Activated CD4-positive, alpha-beta T cell treated with anti-CD3 and anti-CD28 coated beads, Interleukin-2, amount 50 U/mL, for 1 hour (primary cell): ENCODE measurements at regions not wholly inside any gene's neighbourhood (a gene's known extent, or its start where the extent isn't known, plus 50 kb on each side); places are given as distances from the start of the nearest gene placed in this dataset.
"Not testable (repeated sequence)": the region's sequence is repeated elsewhere in the genome, so short reads cannot be mapped to it uniquely, and the experiment has no call there.

Source experiments
- DNase-seq: peaks from one replicate; pipeline ENCODE4 v3.0.0-alpha.2; 2020

GRCh38 chr1:219342836-219343235, 169.2 kb downstream of the LYPLAL1 start:
- DNase-seq, result no peak

DNA sequence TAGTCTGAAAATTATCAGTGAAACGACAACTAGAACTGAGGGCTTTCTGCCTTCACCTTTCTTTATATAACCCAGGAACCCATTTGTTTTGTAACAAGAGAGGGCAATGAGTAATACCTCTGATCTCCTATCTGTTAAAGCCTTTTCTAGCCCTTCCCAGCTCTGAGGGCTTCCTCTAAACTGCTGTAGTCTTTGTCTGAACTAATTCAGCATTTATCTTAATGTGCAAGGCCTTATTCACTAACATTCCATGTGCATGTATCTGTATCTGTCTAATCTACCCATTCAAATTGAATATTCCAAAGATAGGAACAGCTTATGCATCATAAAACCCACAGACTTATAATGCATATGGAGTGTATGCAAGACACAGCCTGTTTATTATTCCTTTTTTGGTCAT, 167.1 kb downstream of the LYPLAL1 start:
- no peak for DNase-seq

DNA sequence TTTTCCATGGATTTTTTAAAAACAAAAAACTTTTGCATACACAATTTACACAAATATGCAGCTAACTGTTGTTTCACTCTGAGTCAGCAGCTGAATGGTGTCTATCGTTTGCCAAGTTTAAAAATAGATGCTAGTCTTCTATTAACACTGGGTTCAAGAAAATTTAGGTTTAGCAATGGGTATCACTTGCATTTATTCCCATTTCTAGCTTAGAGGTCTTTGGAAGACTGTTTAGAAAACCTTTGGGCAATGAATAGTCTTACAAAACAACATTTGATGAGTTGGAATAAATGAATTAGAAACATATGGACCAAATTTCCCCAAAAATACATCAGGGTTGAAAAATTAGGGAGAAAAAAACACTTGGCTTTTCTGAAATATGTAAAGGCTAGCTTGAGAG, 165.8 kb downstream of the LYPLAL1 start:
- no peak for DNase-seq

DNA sequence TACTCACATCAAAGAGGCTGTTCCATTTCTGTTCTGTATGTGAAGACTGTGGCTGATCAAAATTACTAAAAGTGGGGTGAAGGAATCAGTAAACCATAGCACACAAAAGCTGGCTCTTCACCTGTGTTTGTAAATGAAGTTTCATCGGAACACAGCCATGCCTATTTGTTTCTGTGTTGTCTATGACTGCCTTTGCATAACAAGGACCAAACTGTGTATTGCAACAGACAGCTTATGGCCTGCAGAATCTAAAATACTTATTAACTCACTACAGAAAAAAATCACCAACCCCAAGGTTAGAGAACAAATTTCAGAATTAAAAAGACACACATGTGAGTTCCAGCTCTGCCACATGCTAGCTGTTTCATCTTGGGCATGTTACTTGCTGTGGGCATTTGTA, 163.9 kb downstream of the LYPLAL1 start:
- no peak for DNase-seq

GRCh38 chr1:219333626-219334025, 159.9 kb downstream of the LYPLAL1 start:
- no peak for DNase-seq

DNA sequence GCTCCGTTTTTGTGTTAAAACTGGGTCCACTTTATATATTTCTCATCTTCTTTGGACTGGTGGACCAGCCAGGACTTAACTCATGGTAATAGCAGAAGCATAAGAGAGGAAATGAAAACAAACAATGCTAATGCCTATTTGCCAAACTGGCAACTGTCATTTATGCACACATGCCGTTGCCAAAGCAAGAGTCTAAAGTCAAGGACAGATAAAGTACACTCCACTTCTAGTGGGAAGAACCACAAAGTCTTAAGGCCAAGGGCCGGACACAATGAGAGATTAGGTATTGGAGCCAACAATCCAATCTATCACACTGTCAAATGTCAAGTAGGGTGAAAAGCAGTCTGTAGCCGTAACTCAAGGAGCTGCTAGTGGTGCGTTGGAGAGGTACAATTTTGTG, 157.7 kb downstream of the LYPLAL1 start:
- no peak for DNase-seq

GRCh38 chr1:219330669-219331068, 157.0 kb downstream of the LYPLAL1 start:
- DNase-seq, result no peak

DNA sequence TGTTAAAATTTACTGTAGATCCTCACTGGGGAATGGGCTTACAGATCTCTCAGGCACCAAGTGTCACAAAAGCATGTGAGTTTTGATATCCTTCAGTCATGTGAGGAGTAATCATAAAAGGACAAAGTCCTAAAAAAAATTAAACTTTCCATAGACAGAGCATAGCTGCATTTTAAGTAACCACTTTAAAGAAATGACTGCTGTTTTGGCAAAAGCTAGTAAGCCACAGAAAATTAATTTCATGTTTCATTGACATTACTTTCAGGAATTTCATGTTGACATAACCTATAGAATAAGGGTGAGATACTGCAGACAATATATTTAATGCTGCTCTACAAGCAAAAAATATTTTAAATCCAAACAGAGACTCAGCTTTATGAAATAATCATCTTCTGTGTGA, 156.3 kb downstream of the LYPLAL1 start:
- DNase-seq, result no peak

DNA sequence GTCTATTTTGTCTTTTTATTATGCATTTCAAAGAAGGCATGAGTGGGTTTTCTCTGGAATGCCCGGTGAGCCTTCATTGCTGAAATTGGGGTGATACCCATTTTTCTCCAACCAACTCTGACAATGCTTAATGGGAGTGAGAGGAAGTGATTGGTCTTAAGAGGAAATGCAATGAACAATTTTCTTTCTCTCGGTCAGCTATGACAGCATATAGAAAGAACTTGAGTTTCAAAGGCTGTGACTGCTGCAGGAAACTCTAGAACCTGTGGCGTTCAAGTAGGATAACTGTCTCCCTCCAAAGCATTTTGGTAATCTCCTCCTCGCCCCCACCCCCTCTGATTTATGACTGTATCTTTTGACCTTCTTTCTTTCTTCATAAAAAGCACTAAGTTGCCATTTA, 155.9 kb downstream of the LYPLAL1 start:
- no peak for DNase-seq

- DNase-seq, result no peak
Measured at GRCh38 chr1:219326843-219327242, 153.2 kb downstream of the LYPLAL1 start.

GRCh38 chr1:219325368-219325742, 151.7 kb downstream of the LYPLAL1 start:
- DNase-seq, result no peak

DNA sequence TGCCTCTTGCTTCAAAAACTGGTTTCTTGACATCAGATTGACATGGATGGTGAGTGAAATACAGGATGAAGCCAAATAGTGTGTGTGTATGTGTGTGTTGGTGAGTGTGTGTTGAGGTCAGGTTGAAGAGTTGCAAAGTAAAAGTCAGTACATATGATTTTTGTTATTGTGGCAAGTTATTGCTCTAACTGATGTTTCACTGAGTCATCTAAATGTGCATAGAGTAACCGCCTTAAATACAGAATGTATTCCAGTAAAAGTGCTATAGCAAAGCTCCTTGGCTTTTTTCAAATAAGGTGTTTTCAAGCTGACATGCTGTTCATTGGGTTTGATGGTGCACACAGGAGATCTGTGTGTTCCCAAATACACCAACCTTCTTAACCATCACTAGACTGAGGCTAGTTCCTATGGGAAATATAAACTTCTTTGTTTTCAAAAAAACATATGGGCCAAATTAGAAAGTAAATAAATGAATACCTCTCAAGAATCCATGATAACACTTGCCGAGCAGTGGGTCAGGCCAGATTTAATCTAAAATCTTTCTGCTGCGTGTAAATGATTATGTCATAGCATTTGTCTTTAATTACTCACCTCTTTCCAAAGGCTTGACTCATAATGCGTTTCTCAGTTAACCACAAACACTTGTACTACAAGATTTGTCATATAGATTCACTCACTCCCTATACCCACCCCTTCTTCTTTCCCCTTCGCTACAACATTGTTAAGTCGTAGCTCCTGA, 151.1 kb downstream of the LYPLAL1 start:
- DNase-seq, result no peak

- no peak for DNase-seq
Measured at GRCh38 chr1:219324171-219324570, 150.5 kb downstream of the LYPLAL1 start.

DNA sequence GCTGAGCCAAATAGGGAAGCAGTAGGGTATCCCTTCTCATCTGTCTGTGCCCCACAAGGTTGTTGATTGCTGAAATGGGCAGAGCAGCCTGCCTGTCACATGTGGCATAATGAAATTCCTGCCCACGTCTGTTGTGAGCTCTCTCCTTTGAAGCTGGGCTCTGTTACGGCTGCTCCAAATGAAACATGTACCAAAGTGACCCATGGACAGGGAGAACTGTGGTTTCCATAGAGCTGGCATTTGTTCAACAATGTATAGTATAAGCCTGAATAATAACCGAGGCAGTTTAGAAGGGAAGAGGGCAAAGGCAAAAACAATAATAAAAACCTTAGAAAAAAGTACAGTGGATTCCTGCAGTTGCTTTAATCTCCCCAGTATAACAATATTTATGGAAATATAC, 149.7 kb downstream of the LYPLAL1 start:
- no peak for DNase-seq

GRCh38 chr1:219322766-219323165, 149.1 kb downstream of the LYPLAL1 start:
- no peak for DNase-seq

- DNase-seq, result not testable (repeated sequence)
Measured at GRCh38 chr1:219320563-219320962, 146.9 kb downstream of the LYPLAL1 start.

GRCh38 chr1:219318826-219319225, 145.1 kb downstream of the LYPLAL1 start:
- no peak for DNase-seq

- no peak for DNase-seq
Measured at GRCh38 chr1:219317762-219318353, 144.2 kb downstream of the LYPLAL1 start.

- no peak for DNase-seq
Measured at GRCh38 chr1:219316066-219316465, 142.4 kb downstream of the LYPLAL1 start.

DNA sequence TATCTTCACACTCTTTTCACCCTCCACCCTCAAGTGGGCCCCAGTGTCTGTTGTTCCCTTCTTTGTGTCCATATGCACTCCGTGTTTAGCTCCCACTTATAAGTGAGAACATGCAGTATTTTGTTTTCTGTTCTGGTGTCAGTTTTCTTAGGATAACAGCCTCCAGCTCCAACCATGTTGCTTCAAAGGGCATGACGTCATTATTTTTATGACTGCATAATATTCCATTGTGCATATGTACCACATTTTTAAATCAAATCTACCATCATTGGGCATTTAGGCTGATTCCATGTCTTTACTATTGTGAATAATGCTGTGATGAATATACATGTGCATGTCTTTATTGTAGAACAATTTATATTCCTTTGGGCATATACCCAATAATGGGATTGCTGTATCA, 140.3 kb downstream of the LYPLAL1 start:
- DNase-seq, result no peak

DNA sequence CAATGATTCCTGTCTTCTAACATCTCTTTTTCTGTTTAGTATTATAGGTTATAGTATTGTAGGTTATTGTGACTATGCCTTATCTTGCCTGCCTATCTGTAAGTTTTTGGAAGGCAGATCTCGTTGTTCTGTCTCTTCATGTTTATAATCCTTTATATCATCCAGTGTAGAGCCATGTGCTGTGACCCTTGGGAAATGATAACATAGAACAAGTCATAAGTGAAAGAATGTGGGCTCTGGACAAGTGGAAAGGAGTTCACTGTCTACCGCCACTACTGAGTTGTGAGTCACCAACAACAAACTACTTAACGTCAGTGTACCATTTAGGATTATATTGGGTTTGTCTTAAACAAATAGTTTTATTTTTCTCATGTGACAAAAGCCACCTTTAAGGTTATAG, 139.3 kb downstream of the LYPLAL1 start:
- DNase-seq, result no peak

DNA sequence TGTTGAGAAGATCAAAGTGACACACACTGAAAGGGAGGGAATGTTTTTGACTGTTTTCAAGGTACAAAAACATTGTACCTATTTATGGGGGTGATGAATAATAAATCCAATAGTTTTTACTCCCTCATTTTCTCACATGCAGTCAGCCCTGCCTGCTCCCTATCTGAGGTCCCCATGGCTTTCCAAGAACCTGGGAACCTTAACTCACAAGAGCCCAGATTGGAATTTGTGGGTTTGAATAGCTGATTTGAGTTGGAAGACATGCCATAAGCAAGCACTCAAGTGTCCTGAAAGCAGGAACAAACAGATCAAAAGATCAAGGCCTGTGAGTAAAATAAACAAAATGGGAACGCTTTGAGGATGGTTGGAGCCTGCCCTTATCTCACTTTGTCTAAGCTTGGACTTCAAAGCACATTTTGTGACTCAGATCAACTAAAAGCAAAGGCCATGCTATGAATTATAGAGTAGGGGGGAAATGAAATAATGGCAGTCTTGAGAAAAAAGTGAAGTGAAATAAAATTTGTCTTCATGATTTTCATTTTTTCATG, 136.6 kb downstream of the LYPLAL1 start:
- no peak for DNase-seq

DNA sequence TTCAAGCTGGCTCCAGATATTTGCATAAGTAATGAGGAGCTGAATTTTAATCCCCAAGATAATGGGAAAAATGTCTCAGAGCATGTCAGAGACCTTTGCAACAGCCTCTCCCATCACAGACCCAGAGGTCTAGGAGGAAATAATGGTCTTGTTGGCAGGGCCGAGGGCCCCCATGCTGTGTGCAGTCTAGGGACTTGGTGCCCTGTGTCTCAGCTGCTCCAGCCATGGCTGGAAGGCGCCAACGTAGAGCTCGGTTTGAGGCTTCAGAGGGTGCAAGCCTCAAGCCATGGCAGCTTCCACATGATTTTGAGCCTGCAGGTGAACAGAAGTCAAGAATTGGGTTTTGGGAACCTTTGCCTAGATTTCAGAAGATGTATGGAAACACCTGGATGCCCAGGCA, 134.7 kb downstream of the LYPLAL1 start:
- DNase-seq, result no peak
